Neural cell (in vitro differentiated cells): ENCODE measurements at regions not wholly inside any gene's neighbourhood (a gene's known extent, or its start where the extent isn't known, plus 50 kb on each side); places are given as distances from the start of the nearest gene placed in this dataset.

Experiments used
- H2AFZ ChIP-seq: fragments of 200-600, 300-800 bp; sonication (generic), shearing (Covaris generic); 2 replicates; pipeline ENCODE4 v1.6.0; 2014; ENCODE audit warnings: low read depth, mild to moderate bottlenecking, antibody characterized with exemption, low read length, moderate library complexity
- H3F3A ChIP-seq: fragments of 200-600 bp; shearing (Covaris generic); 2 replicates; pipeline ENCODE4 v1.6.1; 2016; ENCODE audit warnings: mild to moderate bottlenecking, moderate library complexity, mixed read lengths, antibody characterized with exemption, low read length; ENCODE audit not compliant: insufficient read depth, poor library complexity, severe bottlenecking
- H3K27ac ChIP-seq: fragments of 200-600, 300-800 bp; sonication (generic), shearing (Covaris generic); 2 replicates; pipeline ENCODE4 v1.5.1; 2014; ENCODE audit warnings: mild to moderate bottlenecking, low read length, moderate library complexity
- H3K27me3 ChIP-seq: fragments of 300-800, 200-600 bp; sonication (generic), shearing (Covaris generic); 2 replicates; pipeline ENCODE4 v1.6.0; 2014; ENCODE audit warnings: mild to moderate bottlenecking, low read depth, low read length, moderate library complexity; ENCODE audit not compliant: insufficient read depth
- H3K36me3 ChIP-seq: fragments of 300-800, 200-600 bp; sonication (generic), shearing (Covaris generic); 2 replicates; pipeline ENCODE4 v1.5.1; 2014; ENCODE audit warnings: mild to moderate bottlenecking, antibody characterized with exemption, low read length, moderate library complexity; ENCODE audit not compliant: insufficient read depth
- H3K4me2 ChIP-seq: fragments of 300-800, 200-600 bp; sonication (generic), shearing (Covaris generic); 2 replicates; pipeline ENCODE4 v1.6.0; 2014; ENCODE audit warnings: mild to moderate bottlenecking, low read length
- H3K4me3 ChIP-seq: fragments of 300-800, 200-600 bp; sonication (generic), shearing (Covaris generic); 2 replicates; pipeline ENCODE4 v1.5.1; 2014; ENCODE audit warnings: mild to moderate bottlenecking, low read length, moderate library complexity
- H3K79me2 ChIP-seq: fragments of 200-600 bp; shearing (Covaris generic); replicated peaks from 2 replicates; pipeline ENCODE4 v1.6.0; 2014; ENCODE audit warnings: mild to moderate bottlenecking, low read length, moderate library complexity; ENCODE audit not compliant: insufficient read depth
- H3K9ac ChIP-seq: fragments of 300-800, 200-600 bp; sonication (generic), shearing (Covaris generic); 2 replicates; pipeline ENCODE4 v1.6.1; 2016; ENCODE audit warnings: mild to moderate bottlenecking, low read length, mixed read lengths
- H3K9me2 ChIP-seq: fragments of 200-600 bp; shearing (Covaris generic); 2 replicates; pipeline ENCODE4 v1.6.1; 2016; ENCODE audit warnings: mild to moderate bottlenecking, low read length, mixed read lengths; ENCODE audit not compliant: insufficient read depth
- H3K9me3 ChIP-seq: fragments of 200-600, 300-800 bp; sonication (generic), shearing (Covaris generic); 2 replicates; pipeline ENCODE4 v1.6.1; 2016; ENCODE audit warnings: mild to moderate bottlenecking, mixed run types, low read length, moderate library complexity, mixed read lengths
- H4K20me1 ChIP-seq: fragments of 200-600 bp; shearing (Covaris generic); 2 replicates; pipeline ENCODE4 v1.6.1; 2016; ENCODE audit warnings: mild to moderate bottlenecking, mixed run types; ENCODE audit not compliant: insufficient read depth
- CTCF ChIP-seq: fragments of 450-650 bp; IDR thresholded peaks from 2 replicates; pipeline ENCODE4 v1.5.1; 2014; ENCODE audit warnings: antibody characterized with exemption, mild to moderate bottlenecking, moderate library complexity; ENCODE audit not compliant: poor library complexity, severe bottlenecking
- EP300 ChIP-seq: fragments of 450-650 bp; conservative IDR thresholded peaks from 2 replicates; pipeline ENCODE4 v1.6.1; 2014; ENCODE audit warnings: antibody characterized with exemption, mild to moderate bottlenecking, moderate library complexity; ENCODE audit not compliant: poor library complexity, severe bottlenecking
- EZH2 ChIP-seq: fragments of 200-600, 300-800 bp; shearing (Covaris generic), sonication (generic); IDR thresholded peaks from 2 replicates; pipeline ENCODE4 v1.6.1; 2014; ENCODE audit warnings: antibody characterized with exemption, low read length, borderline replicate concordance, mild to moderate bottlenecking; ENCODE audit not compliant: insufficient read depth, poor library complexity, severe bottlenecking
- MXI1 ChIP-seq: fragments of 450-650 bp; conservative IDR thresholded peaks from 2 replicates; pipeline ENCODE4 v1.6.1; 2014; ENCODE audit warnings: antibody characterized with exemption, mild to moderate bottlenecking; ENCODE audit not compliant: poor library complexity, severe bottlenecking
- POLR2AphosphoS5 ChIP-seq: IDR thresholded peaks from 2 replicates; pipeline ENCODE4 v1.6.1; 2012
- RAD21 ChIP-seq: fragments of 450-650 bp; conservative IDR thresholded peaks from 2 replicates; pipeline ENCODE4 v1.6.1; 2014; ENCODE audit warnings: antibody characterized with exemption, mild to moderate bottlenecking, moderate library complexity
- REST ChIP-seq: IDR thresholded peaks from 2 replicates; pipeline ENCODE4 v1.6.1; 2012; ENCODE audit warnings: borderline replicate concordance
- SMC3 ChIP-seq: fragments of 450-650 bp; conservative IDR thresholded peaks from 2 replicates; pipeline ENCODE4 v1.6.1; 2014; ENCODE audit warnings: antibody characterized with exemption, mild to moderate bottlenecking, moderate library complexity; ENCODE audit not compliant: poor library complexity
- TAF1 ChIP-seq: IDR thresholded peaks from 2 replicates; pipeline ENCODE4 v1.6.1; 2012; ENCODE audit warnings: low read depth

- no peak overlapping the region for H3K27ac ChIP-seq
- H2AFZ ChIP-seq, result no peak overlapping the region
- H4K20me1 ChIP-seq, result no peaks in the 10 kb centered on the region
- no peaks in the 10 kb centered on the region for H3K9me2 ChIP-seq
- no peaks in the 10 kb centered on the region for H3K79me2 ChIP-seq
- no peaks in the 10 kb centered on the region for H3K27me3 ChIP-seq
- no peaks in the 10 kb centered on the region for H3K9me3 ChIP-seq
- H3K36me3 ChIP-seq, result no peaks in the 10 kb centered on the region
- TF ChIP-seq CTCF (no peak), EP300 (peak; percentile 84), REST (peak; percentile 17), SMC3 (no peak), POLR2AphosphoS5 (peak; percentile 86), TAF1 (no peak)
- H3K9ac ChIP-seq, result no peak overlapping the region
- H3K4me3 ChIP-seq, result no peak overlapping the region
- H3K4me2 ChIP-seq, result no peak overlapping the region
- H3F3A ChIP-seq, result no peaks in the 10 kb centered on the region
Observed at GRCh38 chr20:12623870-12624269, 384.9 kb upstream of the SPTLC3 start.

GRCh38 chr20:12627485-12627884 lies 381.3 kb upstream of the SPTLC3 start:
- Histone ChIP-seq H4K20me1 (no peaks in the 10 kb centered on the region), H3K79me2 (no peaks in the 10 kb centered on the region), H3K9me3 (no peaks in the 10 kb centered on the region), H3K9ac (no peak overlapping the region), H3K4me2 (no peak overlapping the region), H2AFZ (no peak overlapping the region), H3K27me3 (no peaks in the 10 kb centered on the region), H3K36me3 (no peaks in the 10 kb centered on the region), H3F3A (no peaks in the 10 kb centered on the region), H3K9me2 (no peaks in the 10 kb centered on the region), H3K4me3 (no peak overlapping the region), H3K27ac (no peak overlapping the region)
- TF ChIP-seq SMC3 (no peak), REST (no peak), EZH2 (no peak), RAD21 (no peak), TAF1 (no peak), POLR2AphosphoS5 (no peak), EP300 (no peak), CTCF (no peak), MXI1 (no peak)
